MM.1S (cell line): ENCODE measurements at regions not wholly inside any gene's neighbourhood (a gene's known extent, or its start where the extent isn't known, plus 50 kb on each side); places are given as distances from the start of the nearest gene placed in this dataset.

Experiments used
- CTCF ChIP-seq: fragments of 300-600 bp; sonication (generic); IDR thresholded peaks from 2 replicates; pipeline ENCODE4 v1.5.1; 2016; ENCODE audit warnings: antibody characterized with exemption, low read length, mixed read lengths
- EZH2 ChIP-seq: fragments of 300-600 bp; sonication (generic); optimal IDR thresholded peaks from 2 replicates; pipeline ENCODE3; 2017; ENCODE audit warnings: low read depth, mild to moderate bottlenecking, antibody characterized with exemption, low read length, mixed read lengths
- EZH2phosphoT487 ChIP-seq: fragments of 300-600 bp; sonication (generic); IDR thresholded peaks from 2 replicates; pipeline ENCODE4 v1.6.1; 2018; ENCODE audit warnings: antibody characterized with exemption, low read length

- no peak for TF ChIP-seq CTCF
- no peak for TF ChIP-seq EZH2
- TF ChIP-seq EZH2phosphoT487 = no peak
Observed at GRCh38 chr12:61610143-61610542, 650.1 kb upstream of the USP15 start.
